ENCODE measurements at regions not wholly inside any gene's neighbourhood (a gene's known extent, or its start where the extent isn't known, plus 50 kb on each side); places are given as distances from the start of the nearest gene placed in this dataset.
"Not testable (repeated sequence)": the region's sequence is repeated elsewhere in the genome, so short reads cannot be mapped to it uniquely, and the experiment has no call there.

- no peak for DNase-seq
Measured at GRCh38 chr18:9021458-9021857, 81.0 kb upstream of the NDUFV2 start.

- no peak for DNase-seq
Measured at GRCh38 chr18:9022397-9023155, 79.9 kb upstream of the NDUFV2 start.

GRCh38 chr18:9024031-9024646 lies 78.4 kb upstream of the NDUFV2 start:
- not testable (repeated sequence) for DNase-seq

- no peak for DNase-seq
Measured at GRCh38 chr18:9025091-9025838, 77.2 kb upstream of the NDUFV2 start.

GRCh38 chr18:9029131-9029530 lies 73.4 kb upstream of the NDUFV2 start:
- no peak for DNase-seq

- no peak for DNase-seq
Measured at GRCh38 chr18:9032519-9032918, 70.0 kb upstream of the NDUFV2 start.

GRCh38 chr18:9038277-9038871 lies 64.1 kb upstream of the NDUFV2 start:
- no peak for DNase-seq

- no peak for DNase-seq
Measured at GRCh38 chr18:9039441-9040071, 62.9 kb upstream of the NDUFV2 start.

GRCh38 chr18:9042766-9043481 lies 59.6 kb upstream of the NDUFV2 start:
- no peak for DNase-seq

- no peak for DNase-seq
Measured at GRCh38 chr18:9043581-9043980, 58.9 kb upstream of the NDUFV2 start.

GRCh38 chr18:9047715-9048114 lies 54.8 kb upstream of the NDUFV2 start:
- DNase-seq = no peak

- DNase-seq = no peak
Measured at GRCh38 chr18:9048236-9048635, 54.3 kb upstream of the NDUFV2 start.

GRCh38 chr18:9048808-9049494 lies 53.5 kb upstream of the NDUFV2 start:
- no peak for DNase-seq

GRCh38 chr18:9049495-9049809 lies 53.0 kb upstream of the NDUFV2 start:
- no peak for DNase-seq

- not testable (repeated sequence) for DNase-seq
Measured at GRCh38 chr18:9050628-9051284, 51.7 kb upstream of the NDUFV2 start.

Data from NCI-H526 treated with DMSO at 0.1 percent for 48 hours (cell line).